ENCODE measurements at regions not wholly inside any gene's neighbourhood (a gene's known extent, or its start where the extent isn't known, plus 50 kb on each side); places are given as distances from the start of the nearest gene placed in this dataset.

DNA sequence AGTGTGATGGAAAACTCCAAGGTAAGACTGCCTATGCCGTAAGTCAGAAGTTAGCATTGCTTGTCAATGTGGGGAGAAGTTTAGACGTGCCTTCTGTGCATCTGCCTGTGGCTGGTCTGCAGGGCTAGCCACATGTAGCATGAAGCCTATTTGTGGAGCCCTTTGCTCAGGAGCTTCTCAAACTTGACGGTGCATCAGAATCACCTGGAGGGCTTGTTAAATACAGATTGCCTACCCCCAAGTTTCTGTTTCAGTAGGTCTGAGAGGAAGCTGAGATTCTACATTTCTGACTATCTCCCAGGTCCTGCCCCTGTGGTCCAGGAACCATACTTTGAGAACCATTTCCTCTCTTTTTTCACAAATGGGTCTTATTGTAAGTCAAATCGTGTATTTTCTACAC, 292.1 kb upstream of the TPM1 start:
- no peak for DNase-seq (ENCODE audit: low spot score)
- Mint-ChIP-seq H3K36me3 (ENCODE audit: low read depth) (no peaks in the 10 kb centered on the region), H3K4me1 (ENCODE audit: low read depth) (peaks cover 37% of the 10 kb centered on the region), H3K9me3 (ENCODE audit: low read depth) (no peaks in the 10 kb centered on the region), H3K4me3 (ENCODE audit: unreplicated experiment) (no peak overlapping the region), H3K27me3 (ENCODE audit: low read depth) (no peaks in the 10 kb centered on the region), H3K27ac (ENCODE audit: unreplicated experiment) (no peak overlapping the region)
- TF ChIP-seq CTCF (IDR thresholded peaks at IDR 0.05), result no peak

DNA sequence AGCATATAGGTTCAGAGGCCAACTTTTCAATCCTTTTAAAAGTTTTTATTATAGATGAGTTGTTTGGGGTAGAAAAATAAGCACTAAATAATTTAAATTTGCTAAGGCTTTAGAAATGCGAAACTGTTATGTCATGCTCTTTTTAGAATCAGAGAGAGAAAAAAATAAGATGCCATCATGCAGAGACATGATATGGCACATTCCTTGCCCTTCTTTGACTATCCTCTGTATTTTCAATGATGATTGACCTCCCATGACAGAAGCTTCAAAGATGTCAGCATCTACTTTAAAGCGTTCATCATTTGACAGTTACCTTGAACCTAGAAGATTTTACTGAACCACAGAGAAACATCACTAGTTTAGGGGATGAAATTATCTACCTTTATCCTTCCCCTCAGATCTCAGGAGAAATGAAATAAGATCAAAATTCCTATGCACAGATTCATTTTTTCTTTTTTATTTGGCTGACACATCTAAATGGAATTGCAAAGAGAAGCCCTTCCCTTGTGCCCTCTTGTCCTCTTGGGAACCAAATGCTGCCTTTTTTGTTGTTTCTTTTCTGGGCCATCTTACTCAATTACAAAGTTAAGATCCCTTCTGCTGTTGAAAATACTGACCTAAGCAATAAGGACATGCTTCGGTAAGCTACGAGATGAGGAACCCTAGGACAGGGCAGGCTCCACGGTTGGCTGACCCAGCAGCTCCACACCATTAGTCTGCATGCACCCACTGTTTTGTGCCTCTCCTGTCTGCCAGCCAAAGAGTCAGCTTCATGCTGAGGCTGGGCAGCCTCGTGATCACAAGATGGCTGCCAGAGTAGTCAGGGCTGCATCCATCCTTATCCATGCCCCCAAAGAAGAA, 289.7 kb upstream of the TPM1 start:
- TF ChIP-seq CTCF (IDR thresholded peaks at IDR 0.05), result no peak
- peak overlapping the region; percentile 67 for H3K27ac Mint-ChIP-seq (ENCODE audit: unreplicated experiment)
- DNase-seq (ENCODE audit: low spot score), result no peak
- no peaks in the 10 kb centered on the region for H3K27me3 Mint-ChIP-seq (ENCODE audit: low read depth)
- peaks cover 2% of the 10 kb centered on the region for H3K36me3 Mint-ChIP-seq (ENCODE audit: low read depth)
- H3K4me1 Mint-ChIP-seq (ENCODE audit: low read depth), result peaks cover 43% of the 10 kb centered on the region
- H3K4me3 Mint-ChIP-seq (ENCODE audit: unreplicated experiment), result no peak overlapping the region
- H3K9me3 Mint-ChIP-seq (ENCODE audit: low read depth), result no peaks in the 10 kb centered on the region

DNA sequence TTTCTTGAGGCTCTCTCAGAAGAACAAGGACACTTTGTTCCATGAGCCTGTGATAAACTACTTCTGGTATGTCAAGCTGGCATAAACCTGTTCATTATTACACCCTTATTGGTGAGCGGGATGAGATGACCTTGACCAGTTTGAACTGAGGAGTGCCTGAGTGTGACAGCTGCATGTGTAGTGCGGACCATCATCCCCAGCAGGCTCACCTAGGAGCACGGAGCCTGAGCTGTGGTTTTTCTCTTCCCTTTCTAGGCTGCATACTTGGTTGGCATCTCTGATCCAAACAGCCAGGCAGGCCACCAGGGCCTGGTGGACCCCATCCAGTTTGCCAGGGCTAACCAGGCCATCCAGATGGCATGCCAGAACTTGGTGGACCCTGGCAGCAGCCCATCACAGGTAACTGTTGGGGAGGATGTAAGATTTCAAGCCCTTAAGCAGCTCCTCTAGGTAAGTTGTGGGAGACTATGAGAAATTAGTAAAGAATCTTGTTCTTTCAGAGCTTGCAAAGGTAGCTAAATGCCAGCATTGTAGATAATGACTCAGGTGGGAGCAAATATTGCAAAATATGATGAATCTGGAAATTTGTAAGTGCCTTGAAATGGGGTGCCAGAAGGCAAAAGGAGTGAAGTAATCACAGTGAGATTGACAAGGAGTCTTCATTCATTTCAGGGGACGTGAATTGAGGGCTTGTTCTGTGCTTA, 288.9 kb upstream of the TPM1 start:
- H3K27me3 Mint-ChIP-seq (ENCODE audit: low read depth), result no peaks in the 10 kb centered on the region
- no peak for DNase-seq (ENCODE audit: low spot score)
- no peaks in the 10 kb centered on the region for H3K9me3 Mint-ChIP-seq (ENCODE audit: low read depth)
- H3K27ac Mint-ChIP-seq (ENCODE audit: unreplicated experiment), result no peak overlapping the region
- H3K4me3 Mint-ChIP-seq (ENCODE audit: unreplicated experiment), result no peak overlapping the region
- peaks cover 2% of the 10 kb centered on the region for H3K36me3 Mint-ChIP-seq (ENCODE audit: low read depth)
- no peak for TF ChIP-seq CTCF (IDR thresholded peaks at IDR 0.05)
- peaks cover 45% of the 10 kb centered on the region for H3K4me1 Mint-ChIP-seq (ENCODE audit: low read depth)

GRCh38 chr15:62756326-62756994, 286.1 kb upstream of the TPM1 start:
- DNase-seq (ENCODE audit: low spot score), result no peak
- no peak overlapping the region for H3K4me3 Mint-ChIP-seq (ENCODE audit: unreplicated experiment)
- no peaks in the 10 kb centered on the region for H3K9me3 Mint-ChIP-seq (ENCODE audit: low read depth)
- H3K27me3 Mint-ChIP-seq (ENCODE audit: low read depth), result no peaks in the 10 kb centered on the region
- H3K4me1 Mint-ChIP-seq (ENCODE audit: low read depth), result peaks cover 44% of the 10 kb centered on the region
- H3K27ac Mint-ChIP-seq (ENCODE audit: unreplicated experiment), result no peak overlapping the region
- H3K36me3 Mint-ChIP-seq (ENCODE audit: low read depth), result peaks cover 2% of the 10 kb centered on the region
- no peak for TF ChIP-seq CTCF (IDR thresholded peaks at IDR 0.05)

- H3K36me3 Mint-ChIP-seq (ENCODE audit: low read depth), result peaks cover 2% of the 10 kb centered on the region
- H3K4me3 Mint-ChIP-seq (ENCODE audit: unreplicated experiment), result no peak overlapping the region
- no peak for DNase-seq (ENCODE audit: low spot score)
- no peaks in the 10 kb centered on the region for H3K9me3 Mint-ChIP-seq (ENCODE audit: low read depth)
- no peaks in the 10 kb centered on the region for H3K27me3 Mint-ChIP-seq (ENCODE audit: low read depth)
- H3K27ac Mint-ChIP-seq (ENCODE audit: unreplicated experiment), result peak overlapping the region; percentile 12
- peaks cover 44% of the 10 kb centered on the region for H3K4me1 Mint-ChIP-seq (ENCODE audit: low read depth)
- TF ChIP-seq CTCF (IDR thresholded peaks at IDR 0.05), result no peak
Observed at GRCh38 chr15:62756995-62757360, 285.6 kb upstream of the TPM1 start.

Measured in chondrocyte (in vitro differentiated cells).